GM19023 (cell line): ENCODE measurements at regions not wholly inside any gene's neighbourhood (a gene's known extent, or its start where the extent isn't known, plus 50 kb on each side); places are given as distances from the start of the nearest gene placed in this dataset.
"Not testable (repeated sequence)": the region's sequence is repeated elsewhere in the genome, so short reads cannot be mapped to it uniquely, and the experiment has no call there.

Experiments used
- ATAC-seq: cut with Tn5 transposase; IDR thresholded peaks from one replicate; pipeline ENCODE4 v1.9.1; 2021; ENCODE audit warnings: mild to moderate bottlenecking, moderate library complexity; ENCODE audit not compliant: unreplicated experiment

GRCh38 chr4:17246656-17247055 is 265.2 kb downstream of the QDPR start:
- ATAC-seq = no peak

- no peak for ATAC-seq
Measured at GRCh38 chr4:17241835-17242234, 270.1 kb downstream of the QDPR start.

- no peak for ATAC-seq
Measured at GRCh38 chr4:17238633-17239032, 273.3 kb downstream of the QDPR start.

- no peak for ATAC-seq
Measured at GRCh38 chr4:17236686-17237085, 275.2 kb downstream of the QDPR start.

- ATAC-seq = no peak
Measured at GRCh38 chr4:17234678-17235077, 277.2 kb downstream of the QDPR start.

GRCh38 chr4:17232566-17233253 is 279.2 kb downstream of the QDPR start:
- no peak for ATAC-seq

GRCh38 chr4:17231880-17232475 is 279.9 kb downstream of the QDPR start:
- not testable (repeated sequence) for ATAC-seq

- no peak for ATAC-seq
Measured at GRCh38 chr4:17230727-17231126, 281.2 kb downstream of the QDPR start.

- ATAC-seq = no peak
Measured at GRCh38 chr4:17220816-17221215, 291.1 kb downstream of the QDPR start.

- ATAC-seq = no peak
Measured at GRCh38 chr4:17218786-17219185, 293.1 kb downstream of the QDPR start.

GRCh38 chr4:17206829-17207801 is 304.8 kb downstream of the QDPR start:
- ATAC-seq = no peak

GRCh38 chr4:17204908-17205307 is 306.5 kb upstream of the LDB2 start:
- no peak for ATAC-seq

GRCh38 chr4:17203797-17204196 is 305.4 kb upstream of the LDB2 start:
- no peak for ATAC-seq

- no peak for ATAC-seq
Measured at GRCh38 chr4:17197070-17197469, 298.6 kb upstream of the LDB2 start.

- ATAC-seq = no peak
Measured at GRCh38 chr4:17195461-17196275, 297.2 kb upstream of the LDB2 start.

- no peak for ATAC-seq
Measured at GRCh38 chr4:17194586-17194985, 296.1 kb upstream of the LDB2 start.

GRCh38 chr4:17189759-17190158 is 291.3 kb upstream of the LDB2 start:
- no peak for ATAC-seq

- ATAC-seq = no peak
Measured at GRCh38 chr4:17189401-17189720, 290.9 kb upstream of the LDB2 start.

GRCh38 chr4:17188547-17189400 is 290.3 kb upstream of the LDB2 start:
- ATAC-seq = no peak

GRCh38 chr4:17188125-17188524 is 289.7 kb upstream of the LDB2 start:
- ATAC-seq = no peak
